TTC549 (cell line): ENCODE measurements at regions not wholly inside any gene's neighbourhood (a gene's known extent, or its start where the extent isn't known, plus 50 kb on each side); places are given as distances from the start of the nearest gene placed in this dataset.

ENCODE experiments used
- FAIRE-seq: peaks from 2 replicates; lab custom pipeline; 2012; peaks lifted over from hg19 to GRCh38; lab: Jason Lieb, UNC

DNA sequence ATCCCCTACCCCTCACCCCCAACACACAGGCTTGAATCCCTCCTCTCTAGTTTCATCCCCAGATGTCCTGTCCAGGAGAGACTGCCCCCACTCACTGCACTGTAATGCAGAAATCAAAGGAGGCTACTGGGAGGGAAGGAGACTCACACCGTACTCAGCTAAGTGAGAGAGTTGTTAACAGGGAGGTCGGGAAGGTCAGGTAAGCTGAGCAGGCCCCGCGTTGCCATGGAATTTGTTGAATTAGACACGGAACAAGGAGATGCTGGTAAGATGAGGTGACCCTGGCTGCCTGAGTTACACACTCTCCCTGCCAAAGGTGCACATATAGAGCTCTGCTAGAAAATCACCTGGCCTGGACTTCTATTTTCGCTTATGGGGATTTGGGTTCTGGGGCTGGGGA lies 197.9 kb downstream of the NXPE2 start:
- no peak for FAIRE-seq

DNA sequence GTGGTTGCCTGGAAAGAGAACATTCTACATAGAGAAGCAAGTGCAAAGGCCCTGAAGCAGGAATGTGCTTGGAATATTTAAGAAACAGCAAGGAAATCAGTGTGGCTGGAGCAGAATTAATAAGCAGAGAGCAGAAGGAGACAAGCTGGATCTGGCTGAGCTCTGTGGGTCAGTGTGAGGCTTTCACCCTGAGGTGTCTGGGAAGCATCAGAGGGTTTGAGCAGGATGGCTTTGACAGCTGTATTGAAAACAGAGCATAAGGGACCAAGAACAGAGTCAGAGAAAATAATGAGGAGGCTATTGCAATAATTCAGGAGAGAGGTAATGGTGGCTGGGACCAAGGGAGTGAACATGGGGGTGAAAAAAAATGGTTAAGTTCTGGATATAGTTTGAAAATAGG lies 199.6 kb downstream of the NXPE2 start:
- no peak for FAIRE-seq

DNA sequence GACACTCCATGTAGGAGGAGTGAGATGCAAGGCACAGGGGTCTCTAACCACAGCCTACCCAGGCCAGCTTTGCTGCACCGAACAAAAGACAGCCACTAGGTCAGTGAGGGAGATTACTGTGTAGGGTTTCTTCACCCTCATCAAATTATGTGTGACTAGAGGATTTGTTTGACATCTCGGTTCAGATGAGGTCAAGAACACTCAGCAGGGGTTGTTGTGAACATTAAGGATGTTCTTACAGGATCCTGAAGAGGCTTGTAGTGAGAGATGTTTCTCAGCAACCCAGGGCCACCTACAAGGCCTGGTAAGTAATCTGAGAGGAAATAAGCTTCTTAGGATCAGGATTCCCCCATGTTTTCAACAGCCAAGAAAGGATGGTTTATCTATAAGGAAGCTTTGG lies 202.1 kb downstream of the NXPE2 start:
- FAIRE-seq: no peak

DNA sequence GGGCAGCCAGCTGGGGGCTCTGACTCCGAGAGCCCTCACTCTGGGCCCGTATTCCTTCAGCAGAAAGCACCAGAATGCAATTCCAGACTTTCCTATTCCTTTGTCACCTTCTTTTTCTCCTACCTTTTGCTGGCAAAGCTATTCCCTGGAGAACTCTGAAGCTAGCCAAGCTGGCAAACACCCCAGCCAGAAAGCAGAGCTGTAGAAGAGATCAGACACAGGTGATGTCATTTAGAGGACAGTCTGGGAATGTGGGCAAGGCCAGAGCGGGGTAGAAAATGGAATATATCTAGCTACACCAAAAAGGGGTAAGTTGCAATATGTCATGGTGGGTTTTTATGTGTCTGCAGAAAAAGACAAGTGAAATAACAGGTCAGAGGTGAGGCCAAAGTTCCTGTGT lies 205.1 kb downstream of the NXPE2 start:
- no peak for FAIRE-seq

DNA sequence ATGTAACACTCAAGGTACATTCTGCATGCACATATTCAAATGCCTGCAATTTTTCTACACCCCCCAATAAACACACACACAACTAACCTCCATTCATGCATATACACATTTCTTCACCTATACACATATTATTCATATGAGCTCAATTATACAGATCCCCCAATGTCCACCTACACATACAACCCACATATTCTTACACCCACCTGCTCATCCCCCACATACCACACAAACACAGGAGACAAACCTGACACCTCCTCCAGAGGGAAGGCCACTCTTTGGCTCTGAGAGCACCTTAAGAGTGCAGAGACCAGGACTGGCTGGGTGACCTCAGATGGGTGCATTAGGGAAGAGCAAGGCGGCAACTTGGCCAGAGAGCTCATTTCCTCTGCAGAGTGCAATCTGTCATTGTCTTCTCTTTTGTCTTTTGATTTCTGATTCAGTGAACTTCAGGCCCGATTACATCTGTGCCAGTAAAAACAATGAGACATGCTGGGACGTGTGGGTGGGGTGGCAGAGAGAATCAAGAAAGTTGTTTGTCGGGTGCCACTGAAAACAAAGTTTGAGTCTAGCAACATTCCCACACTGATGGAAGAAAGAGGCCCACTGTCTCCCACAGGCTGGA lies 208.4 kb downstream of the NXPE2 start:
- no peak for FAIRE-seq

DNA sequence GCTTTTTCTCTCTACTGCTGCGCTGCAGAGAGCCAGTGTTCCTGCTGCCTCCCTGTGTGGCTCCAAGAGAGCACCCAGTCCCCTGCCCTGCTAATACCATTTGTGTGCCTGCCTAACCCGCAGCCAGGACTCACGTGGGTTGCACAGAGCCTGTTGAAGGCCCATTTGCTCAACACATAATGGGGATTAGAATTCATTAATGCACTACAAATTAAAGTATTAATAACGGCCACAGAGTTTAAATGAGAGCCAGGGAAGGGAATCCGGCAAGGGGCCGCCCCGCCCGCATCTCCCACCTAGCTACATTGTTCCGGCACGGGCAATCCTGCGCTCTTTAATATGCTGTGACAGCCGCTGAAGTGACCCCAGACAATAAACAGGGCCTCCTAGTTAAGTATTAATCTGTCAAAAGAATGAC lies 211.3 kb downstream of the NXPE2 start:
- FAIRE-seq: no peak

DNA sequence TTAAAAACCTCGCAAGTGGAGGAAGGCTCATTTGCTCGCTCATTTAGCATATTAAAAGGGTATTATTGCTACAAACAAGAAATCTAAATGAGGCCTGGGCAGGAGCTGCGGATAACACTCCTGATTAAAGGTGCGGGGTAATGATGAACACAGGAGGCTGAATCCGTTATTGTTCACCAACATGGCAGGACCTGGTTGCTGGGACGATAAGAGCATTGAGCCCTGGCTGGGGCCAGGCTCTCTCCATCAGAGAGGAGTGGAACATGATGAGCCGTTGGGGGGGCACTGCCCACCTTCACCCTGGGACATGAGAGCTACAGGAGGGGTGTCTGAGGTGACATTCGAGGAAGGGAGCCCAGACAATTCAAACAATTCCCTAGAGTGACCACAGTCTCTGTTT lies 211.7 kb downstream of the NXPE2 start:
- FAIRE-seq: no peak

DNA sequence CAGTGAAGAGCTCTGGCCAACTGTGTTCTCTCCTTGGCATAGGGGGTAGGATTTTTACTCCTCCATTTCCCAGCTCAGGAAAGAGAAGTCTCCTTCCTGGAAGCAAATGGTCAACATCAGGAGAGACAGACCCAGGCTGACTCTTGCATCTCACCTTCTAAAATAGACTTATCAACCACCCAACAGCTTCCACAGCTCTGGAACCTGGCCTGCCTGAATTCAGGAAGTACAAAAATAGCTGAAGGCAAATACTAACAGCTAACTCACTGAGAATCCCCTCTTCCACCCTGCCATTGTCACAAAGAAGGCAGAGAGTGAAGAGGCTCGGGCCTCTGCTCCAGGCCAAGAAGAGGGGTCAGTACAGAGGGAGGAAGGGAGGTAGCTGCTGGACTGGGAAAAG lies 213.6 kb downstream of the NXPE2 start:
- FAIRE-seq: no peak

DNA sequence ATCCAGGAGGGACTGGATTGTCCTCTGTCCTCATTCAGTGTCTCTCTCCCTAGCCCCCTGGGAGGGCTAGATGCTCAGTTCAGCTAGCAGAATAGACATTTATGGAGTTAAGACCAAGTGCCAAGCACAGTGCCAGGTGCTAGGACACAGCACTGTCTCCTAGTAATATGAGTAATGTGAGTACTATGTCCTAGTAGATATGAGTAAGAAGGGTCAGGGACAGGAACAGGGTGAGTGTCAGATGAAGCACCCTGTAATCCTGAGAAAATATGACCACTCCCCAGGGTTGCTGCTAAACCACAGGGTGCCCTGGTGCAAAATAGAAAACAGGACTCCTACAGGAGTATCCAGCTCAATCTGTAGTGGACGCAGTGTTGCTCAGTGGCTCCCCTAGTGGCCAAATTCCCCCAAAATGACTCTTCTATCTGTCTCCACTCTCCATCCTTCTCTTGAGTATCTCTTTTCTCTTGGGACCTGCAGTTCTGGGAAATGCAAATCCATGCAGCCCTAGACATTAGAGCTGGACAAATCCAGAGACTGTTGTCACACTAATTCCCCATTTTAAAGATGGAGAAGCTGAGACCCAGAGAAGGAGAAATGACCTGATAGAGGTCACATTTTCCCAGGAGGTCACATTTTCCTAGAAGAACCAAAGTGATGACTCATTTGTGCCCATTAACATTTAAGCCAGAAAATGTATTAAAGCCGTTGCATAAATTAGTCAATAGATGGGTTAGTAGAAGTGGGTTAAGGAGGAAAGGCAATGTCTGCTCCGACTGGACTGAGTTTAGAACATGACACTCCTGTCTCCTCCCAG lies 214.3 kb downstream of the NXPE2 start:
- FAIRE-seq: no peak

DNA sequence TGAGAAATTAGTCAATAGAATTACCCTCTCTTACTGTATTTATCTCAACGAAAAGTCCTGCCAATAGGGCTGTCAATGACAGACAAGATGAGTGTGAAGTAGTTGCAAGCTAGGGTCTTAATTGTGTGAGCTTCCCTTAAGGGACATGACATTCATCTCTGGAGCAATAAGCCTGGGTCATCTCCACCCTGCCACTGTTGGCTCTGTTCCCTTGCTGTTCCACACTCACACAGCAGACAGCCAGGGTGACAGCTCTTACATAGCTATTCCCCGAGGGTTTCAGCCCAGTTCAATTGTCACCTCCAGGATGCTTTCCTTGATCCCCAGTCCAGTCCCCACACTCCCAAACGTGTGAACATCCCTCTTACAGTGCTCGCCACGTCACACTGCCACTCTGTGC lies 215.0 kb downstream of the NXPE2 start:
- no peak for FAIRE-seq

DNA sequence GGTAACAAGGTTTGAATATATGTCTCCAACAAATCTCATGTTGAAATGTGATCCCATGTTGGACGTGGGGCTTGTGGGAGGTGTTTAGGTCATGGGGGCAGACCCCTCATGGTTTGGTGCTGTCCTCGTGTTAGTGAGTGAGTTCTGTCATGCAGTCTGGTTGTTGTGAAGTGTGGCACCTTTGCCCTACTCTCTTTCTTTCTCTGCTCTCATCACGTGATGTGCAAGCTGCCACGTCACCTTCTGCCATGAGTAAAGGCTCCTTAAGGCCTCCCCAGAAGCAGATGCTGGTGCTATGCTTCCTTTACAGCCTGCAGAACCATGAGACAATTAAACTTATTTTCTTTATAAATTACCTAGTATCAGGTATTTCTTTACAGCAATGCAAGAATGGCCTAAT lies 218.3 kb downstream of the NXPE2 start:
- no peak for FAIRE-seq

DNA sequence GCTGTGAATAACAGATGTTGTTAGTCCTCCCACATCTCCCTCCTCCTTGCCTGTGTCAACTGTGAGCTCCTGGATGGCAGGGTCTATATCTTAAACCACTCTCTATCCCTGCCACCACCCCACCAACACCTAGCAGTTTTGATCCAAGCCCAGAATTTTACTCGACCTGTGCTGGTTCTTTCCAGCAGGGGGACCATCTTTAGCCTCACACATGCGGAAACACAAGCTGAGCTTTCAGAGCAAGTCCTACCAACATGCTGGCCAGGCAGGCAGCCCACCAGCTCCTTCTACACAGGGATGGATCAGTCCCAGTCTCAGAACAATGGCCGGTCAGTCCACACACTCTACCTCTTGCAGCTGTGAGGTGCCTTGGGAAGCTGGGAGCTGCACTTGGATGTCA lies 231.5 kb downstream of the NXPE2 start:
- no peak for FAIRE-seq

DNA sequence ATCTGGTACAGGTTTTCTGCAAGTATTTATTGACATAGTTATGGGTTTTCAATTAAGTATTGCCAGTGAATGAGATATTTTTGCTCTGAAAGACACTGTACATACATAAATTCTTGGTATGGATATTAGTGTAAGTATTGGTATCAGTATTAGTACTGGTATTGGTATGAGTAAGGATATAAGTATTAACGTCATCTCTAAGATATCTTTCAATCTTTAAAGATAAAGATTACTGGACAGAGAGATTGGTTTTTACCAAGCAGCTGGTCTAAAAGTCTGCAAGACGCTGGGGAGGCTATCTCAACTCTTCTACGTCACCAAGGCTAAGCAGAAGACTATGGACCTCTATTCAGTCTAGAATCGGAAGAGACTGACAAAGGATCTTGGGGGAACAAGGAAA lies 234.5 kb downstream of the NXPE2 start:
- FAIRE-seq: no peak

DNA sequence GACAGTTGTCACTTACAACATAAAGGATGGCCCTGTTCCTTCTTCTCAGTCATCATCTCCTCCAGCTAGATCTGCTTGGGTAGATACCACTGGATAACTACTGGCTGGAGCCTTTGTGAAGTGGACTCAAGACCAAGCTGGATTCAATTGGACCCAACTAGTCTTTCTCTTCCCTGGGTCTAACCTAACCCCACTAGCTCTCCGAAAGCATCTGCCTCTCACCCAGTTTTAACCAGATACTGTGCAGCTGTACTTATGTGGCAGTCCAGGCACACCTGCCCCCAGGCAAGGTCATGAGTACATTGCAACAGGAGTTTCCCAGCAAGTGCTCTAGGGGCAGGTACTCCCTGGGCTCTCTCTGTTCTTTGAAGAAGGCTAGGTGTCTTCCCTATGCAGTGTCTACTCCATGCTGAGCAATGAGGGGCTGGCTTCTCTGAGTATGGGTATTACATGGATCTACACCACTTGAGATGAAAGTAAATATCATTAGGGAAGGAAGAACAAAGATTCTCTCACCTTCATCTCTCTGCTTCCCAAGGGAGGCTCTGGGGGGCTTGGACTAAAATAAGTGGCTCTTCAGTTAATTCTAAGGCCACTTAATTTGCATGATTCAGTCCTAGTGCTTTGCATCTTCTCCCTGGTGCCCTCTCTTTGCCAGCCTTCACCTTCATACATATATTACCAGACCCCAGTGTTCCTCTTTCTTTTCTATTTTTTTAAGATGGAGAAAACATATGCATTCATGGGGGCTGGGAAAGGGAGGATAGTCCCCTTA lies 236.1 kb downstream of the NXPE2 start:
- no peak for FAIRE-seq

DNA sequence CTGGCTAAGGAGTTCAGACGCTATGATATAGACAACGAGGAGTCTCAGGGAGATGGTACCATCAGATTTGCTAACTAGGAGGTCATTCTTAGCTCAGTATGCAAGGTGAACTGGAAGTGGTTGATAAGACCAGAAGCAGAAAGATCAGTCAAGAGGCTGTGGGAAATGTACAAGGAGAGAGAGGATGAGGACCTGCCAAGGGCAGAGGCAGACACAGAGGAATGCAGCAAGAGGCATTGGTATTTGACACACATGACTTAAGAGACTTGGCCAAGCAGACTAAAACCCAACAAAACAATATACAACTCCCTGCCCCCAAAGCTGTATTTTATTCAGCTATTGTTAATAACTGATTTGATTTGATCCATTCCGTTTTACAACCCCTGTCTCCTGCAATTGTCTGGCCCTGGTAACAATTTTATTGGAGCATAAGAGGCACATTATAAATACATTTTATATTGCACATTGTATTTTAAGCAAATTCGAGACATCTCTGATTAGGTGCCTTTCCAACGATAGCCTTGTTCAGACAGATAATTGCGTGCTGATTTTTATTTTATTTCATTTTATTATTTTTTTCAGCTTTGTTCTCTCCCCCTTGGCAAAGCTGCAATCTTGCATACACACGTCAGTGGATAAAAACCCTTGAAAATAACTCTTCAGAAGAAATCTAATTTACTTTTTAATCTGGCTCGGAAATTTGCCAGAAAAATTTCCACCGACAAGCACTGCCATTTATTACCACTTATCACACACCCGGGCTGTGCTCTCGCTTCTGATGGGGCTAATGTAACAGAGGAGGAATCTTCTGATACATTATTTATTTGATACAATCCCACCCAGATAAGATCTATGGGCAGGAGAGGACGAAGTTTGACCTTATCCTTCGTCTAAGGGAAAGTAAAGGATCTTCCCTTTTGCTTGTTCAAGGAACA lies 237.8 kb downstream of the NXPE2 start:
- no peak for FAIRE-seq

DNA sequence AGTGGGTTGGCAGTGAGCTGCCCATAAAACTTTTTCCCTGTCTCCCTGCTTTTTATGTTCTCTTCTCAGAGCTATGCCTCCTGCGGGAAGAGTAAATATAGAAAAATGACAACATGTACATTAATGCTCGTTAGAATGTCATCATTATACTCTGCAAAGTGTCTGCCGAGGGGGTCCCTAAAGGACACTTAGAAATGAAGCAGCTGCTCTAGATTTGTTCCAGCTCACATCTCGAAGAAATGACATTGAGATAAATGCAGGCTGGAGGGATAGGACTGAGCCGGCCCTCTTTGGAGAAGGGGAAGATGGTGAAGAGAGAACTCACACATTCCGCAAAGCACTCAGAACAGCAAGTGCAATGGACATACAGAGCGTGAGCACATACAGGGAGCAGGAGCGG lies 240.0 kb downstream of the NXPE2 start:
- FAIRE-seq: no peak

DNA sequence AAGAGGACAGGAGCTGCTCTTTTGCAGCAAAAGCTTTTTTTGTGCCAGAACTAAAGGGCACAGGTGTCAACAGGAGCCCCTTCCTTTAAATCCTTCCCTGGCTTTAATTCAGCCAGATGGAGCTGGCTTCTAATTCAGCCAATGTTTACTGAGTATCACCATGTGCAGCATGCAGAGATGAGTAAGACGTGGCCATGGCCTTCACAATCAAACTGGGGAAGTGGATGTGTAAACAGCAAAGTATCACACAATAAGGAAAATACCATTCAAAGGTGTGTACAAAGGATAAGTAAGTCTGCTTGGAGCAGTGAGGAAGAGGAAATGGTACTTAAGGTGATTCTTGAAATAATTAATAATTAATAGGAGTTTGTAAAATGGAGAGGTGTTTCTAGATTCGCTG lies 243.4 kb downstream of the NXPE2 start:
- FAIRE-seq: no peak

DNA sequence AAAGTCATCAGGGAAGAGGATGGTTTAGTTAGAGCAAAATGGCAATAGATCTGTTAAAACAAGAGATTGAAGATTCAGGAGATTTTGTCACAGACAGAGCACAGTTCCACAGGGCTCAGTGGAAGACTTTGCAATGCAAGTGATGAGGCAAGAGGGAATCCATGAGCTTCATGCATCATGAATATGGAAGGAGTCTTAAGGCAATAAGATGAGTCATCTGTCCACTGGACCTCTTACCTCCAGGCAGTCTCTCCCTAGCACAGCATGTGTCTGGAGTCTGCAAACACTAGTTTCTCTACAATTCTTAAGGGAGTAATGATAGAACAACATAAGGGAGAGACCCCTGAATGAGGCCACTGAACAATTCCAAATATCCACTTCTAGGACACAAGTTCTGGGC lies 245.7 kb downstream of the NXPE2 start:
- no peak for FAIRE-seq

DNA sequence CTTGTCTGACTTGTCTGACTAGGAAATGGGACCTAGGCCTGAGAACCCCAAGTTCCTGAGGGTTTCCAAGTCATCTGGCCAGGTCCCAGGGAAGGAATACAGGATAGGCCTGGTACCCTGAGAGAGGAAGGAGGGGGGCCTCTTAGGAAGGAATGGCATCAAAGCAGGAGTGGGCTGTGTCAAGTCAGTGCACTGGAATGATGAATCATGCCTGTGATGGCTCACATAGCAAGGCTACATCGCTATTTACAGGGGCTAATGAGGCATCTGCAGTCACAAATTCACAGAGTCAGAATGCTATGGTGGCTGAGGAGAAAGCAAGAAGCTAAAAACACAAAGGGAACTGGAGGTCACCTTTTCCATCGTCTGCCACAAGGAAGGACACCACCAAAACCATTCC lies 247.3 kb downstream of the NXPE2 start:
- no peak for FAIRE-seq

DNA sequence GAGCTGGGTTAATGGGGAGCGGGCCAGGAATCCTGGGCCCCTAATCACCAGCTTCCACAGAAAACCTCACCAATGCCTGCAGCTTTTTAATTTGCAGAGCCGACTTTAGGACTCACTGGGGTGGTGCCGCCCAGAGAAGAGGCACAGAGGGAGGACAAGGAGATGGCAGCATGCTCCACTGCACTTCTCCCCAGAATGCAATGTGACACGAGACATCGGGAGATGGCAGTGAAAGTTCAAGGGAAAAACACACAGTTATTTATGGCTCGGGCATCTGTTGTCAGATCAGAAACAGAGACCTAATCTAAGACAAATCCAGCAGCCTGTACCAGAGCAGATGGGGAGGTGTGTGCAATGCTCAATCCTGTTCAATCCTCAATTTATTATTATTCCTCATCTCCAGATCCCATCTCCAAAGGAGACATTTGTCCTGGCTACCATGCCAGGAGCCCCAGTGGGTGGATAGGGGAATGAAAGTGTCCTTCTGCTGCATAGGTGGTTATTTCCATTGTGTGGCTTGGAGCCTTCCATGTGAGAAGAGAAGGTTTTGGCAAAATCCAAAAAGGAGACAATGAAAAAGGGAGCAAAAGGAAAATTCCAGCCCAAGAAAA lies 250.0 kb downstream of the NXPE2 start:
- FAIRE-seq: no peak

DNA sequence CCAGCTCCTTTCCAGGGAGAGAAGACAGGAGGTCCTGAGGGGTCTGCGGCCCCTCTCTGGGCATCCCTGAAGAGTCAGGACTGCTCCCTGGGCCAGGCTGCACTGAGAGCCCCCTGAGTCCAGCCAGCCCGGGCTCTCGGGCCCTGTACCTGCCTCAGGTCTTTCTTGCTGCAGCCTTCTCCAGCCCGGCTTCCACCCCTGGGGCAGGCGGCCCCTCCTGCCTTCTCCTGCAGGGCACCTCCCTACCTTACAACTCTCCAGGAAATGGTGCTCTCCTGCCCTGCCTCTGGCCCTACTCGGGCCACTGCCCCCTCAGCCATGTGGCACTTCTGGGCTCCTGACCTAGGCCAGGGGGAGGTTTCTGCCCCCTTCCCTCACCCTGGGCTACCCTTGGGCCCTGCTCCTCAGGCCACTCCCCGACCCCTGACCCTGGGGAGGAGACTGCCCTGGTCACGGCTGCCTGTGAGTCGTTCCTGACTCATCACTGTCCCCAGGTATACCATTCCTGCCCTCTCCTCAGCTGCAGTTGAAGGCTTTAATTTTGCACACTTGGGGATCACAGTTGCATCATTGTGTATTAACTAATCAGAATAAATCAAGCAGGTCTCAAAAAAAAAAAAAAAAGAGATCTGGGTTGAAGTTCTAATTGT lies 251.1 kb downstream of the NXPE2 start:
- FAIRE-seq: no peak
